HL-60 (cell line): ENCODE measurements at regions not wholly inside any gene's neighbourhood (a gene's known extent, or its start where the extent isn't known, plus 50 kb on each side); places are given as distances from the start of the nearest gene placed in this dataset.

ENCODE experiments used
- DNase-seq, 2 experiments: peaks; one replicate each; pipeline ENCODE4 v3.0.0-alpha.2; 2010 to 2020; ENCODE audit warnings: low read depth in 1 of 2, low spot score in 1 of 2
- H3K27ac ChIP-seq: fragments of 250-450 bp; sonication (Bioruptor Pico); replicated peaks from 2 replicates; pipeline ENCODE4 v1.5.1; 2020; ENCODE audit warnings: mild to moderate bottlenecking, moderate library complexity
- H3K27me3 ChIP-seq: fragments of 250-450 bp; sonication (Bioruptor Pico); 2 replicates; pipeline ENCODE4 v1.5.1; 2021; ENCODE audit warnings: mild to moderate bottlenecking, moderate library complexity; ENCODE audit not compliant: insufficient read depth, poor library complexity, severe bottlenecking
- H3K4me3 ChIP-seq: replicated peaks from 2 replicates; pipeline ENCODE4 v1.5.1; 2011; ENCODE audit warnings: mild to moderate bottlenecking, control low read depth, low read length; ENCODE audit not compliant: insufficient read depth
- CTCF ChIP-seq: IDR thresholded peaks from one replicate; pipeline ENCODE4 v1.5.1; 2011; ENCODE audit warnings: low read length, control low read depth, inconsistent platforms; ENCODE audit not compliant: insufficient read depth
- GABPA ChIP-seq: IDR thresholded peaks from 2 replicates; pipeline ENCODE4 v1.6.1; 2012; ENCODE audit warnings: low read depth
- POLR2AphosphoS5 ChIP-seq: IDR thresholded peaks from 2 replicates; pipeline ENCODE4 v1.6.1; 2012; ENCODE audit warnings: low read depth
- REST ChIP-seq: IDR thresholded peaks from 2 replicates; pipeline ENCODE4 v1.6.1; 2012; ENCODE audit warnings: low read depth; ENCODE audit not compliant: insufficient replicate concordance
- SPI1 ChIP-seq: IDR thresholded peaks from 2 replicates; pipeline ENCODE4 v1.6.1; 2012; ENCODE audit warnings: low read depth, mild to moderate bottlenecking, borderline replicate concordance

- Histone ChIP-seq H3K4me3 (no peak overlapping the region), H3K27me3 (no peaks in the 10 kb centered on the region), H3K27ac (no peak overlapping the region)
- no peak for TF ChIP-seq SPI1
- TF ChIP-seq GABPA: no peak
- TF ChIP-seq POLR2AphosphoS5: no peak
- no peak for TF ChIP-seq REST
- TF ChIP-seq CTCF: no peak
- DNase-seq: no peak
These were observed 474.0 kb downstream of the SOCS6 start for GRCh38 chr18:70762812-70763211.

- H3K4me3 ChIP-seq: no peak overlapping the region
- no peak for DNase-seq
- no peak overlapping the region for H3K27ac ChIP-seq
- no peak for TF ChIP-seq REST
- peaks cover 4% of the 10 kb centered on the region for H3K27me3 ChIP-seq
These were observed 469.9 kb downstream of the SOCS6 start for GRCh38 chr18:70758780-70759179.

GRCh38 chr18:70754486-70754885 is 465.6 kb downstream of the SOCS6 start:
- TF ChIP-seq REST (no peak), POLR2AphosphoS5 (no peak), SPI1 (no peak), CTCF (no peak), GABPA (no peak)
- Histone ChIP-seq H3K4me3 (no peak overlapping the region), H3K27me3 (peaks cover 4% of the 10 kb centered on the region), H3K27ac (no peak overlapping the region)
- DNase-seq: no peak

- TF ChIP-seq CTCF (no peak), POLR2AphosphoS5 (no peak), REST (no peak), GABPA (no peak), SPI1 (no peak)
- H3K4me3 ChIP-seq: no peak overlapping the region
- no peaks in the 10 kb centered on the region for H3K27me3 ChIP-seq
These were observed 444.1 kb downstream of the SOCS6 start for GRCh38 chr18:70732916-70733315.

More at GRCh38 chr18:70732916-70733315, 444.1 kb downstream of the SOCS6 start:
- DNase-seq: no peak
- no peak overlapping the region for H3K27ac ChIP-seq
